Testis (tissue), 2 donors: ENCODE measurements at regions not wholly inside any gene's neighbourhood (a gene's known extent, or its start where the extent isn't known, plus 50 kb on each side); places are given as distances from the start of the nearest gene placed in this dataset.

Source experiments
- DNase-seq: peaks from one replicate; pipeline ENCODE4 v3.0.0-alpha.2; 2019
- H3K27ac ChIP-seq, 2 donors: fragments of 200-600 bp; sonication (generic); one replicate each; pipeline ENCODE4 v1.5.1; 2019
- H3K27me3 ChIP-seq: fragments of 200-600 bp; sonication (generic); one replicate; pipeline ENCODE4 v1.5.1; 2019
- H3K36me3 ChIP-seq: fragments of 200-600 bp; sonication (generic); one replicate; pipeline ENCODE4 v1.5.1; 2017; ENCODE audit warnings: low read depth; ENCODE audit errors: missing control alignments
- H3K4me1 ChIP-seq: fragments of 200-600 bp; sonication (generic); one replicate; pipeline ENCODE4 v1.5.1; 2019
- H3K4me3 ChIP-seq, 2 donors: fragments of 200-600 bp; sonication (generic); one replicate each; pipeline ENCODE4 v1.5.1; 2017 to 2019
- H3K9me3 ChIP-seq: fragments of 200-600 bp; sonication (generic); one replicate; pipeline ENCODE4 v1.5.1; 2017
- POLR2A ChIP-seq: fragments of 450-650 bp; IDR thresholded peaks from one replicate; pipeline ENCODE4 v1.6.1; 2017; ENCODE audit warnings: antibody characterized with exemption, mild to moderate bottlenecking, moderate library complexity
- WGBS, 2 donors: methylation state at CpG; one replicate each; pipeline ENCODE4 v1.1.5; 2018; 5-methylcytosine and 5-hydroxymethylcytosine counted together
- intact Hi-C: fragments of 100-400 bp; cut with DNase I; formaldehyde crosslinking; loops from one replicate; pipeline ENCODE4 v1.15.1; 2023; ENCODE audit warnings: low total_unique reads
- TF ChIP-seq, protein P1 (sequence below), 3 experiments: fragments of 450-650 bp in 2 of 3; fragments of 200-600 bp in 1 of 3; sonication (generic) in 1 of 3; IDR thresholded peaks; one replicate each; pipeline ENCODE4 v1.5.1; 2016 to 2019; ENCODE audit warnings: antibody characterized with exemption in 3 of 3, mild to moderate bottlenecking in 2 of 3, moderate library complexity in 1 of 3

- WGBS, 2 donors = 94 to 96% methylated on average over 14 of the region's 14 CpGs
These were observed 60.6 kb upstream of the ASIP start for GRCh38 chr20:34180460-34181120.

GRCh38 chr20:34181484-34181883 lies 59.7 kb upstream of the ASIP start:
- intact Hi-C loops = no loop called here
- no peak overlapping the region for H3K4me3 ChIP-seq
- no peaks in the 10 kb centered on the region for H3K36me3 ChIP-seq
- H3K9me3 ChIP-seq = no peaks in the 10 kb centered on the region
- H3K27ac ChIP-seq = no peak overlapping the region
- no peak for DNase-seq
- 91 to 92% methylated on average over 2 of the region's 2 CpGs for WGBS, 2 donors
- no peaks in the 10 kb centered on the region for H3K27me3 ChIP-seq
- TF ChIP-seq, protein P1, sequence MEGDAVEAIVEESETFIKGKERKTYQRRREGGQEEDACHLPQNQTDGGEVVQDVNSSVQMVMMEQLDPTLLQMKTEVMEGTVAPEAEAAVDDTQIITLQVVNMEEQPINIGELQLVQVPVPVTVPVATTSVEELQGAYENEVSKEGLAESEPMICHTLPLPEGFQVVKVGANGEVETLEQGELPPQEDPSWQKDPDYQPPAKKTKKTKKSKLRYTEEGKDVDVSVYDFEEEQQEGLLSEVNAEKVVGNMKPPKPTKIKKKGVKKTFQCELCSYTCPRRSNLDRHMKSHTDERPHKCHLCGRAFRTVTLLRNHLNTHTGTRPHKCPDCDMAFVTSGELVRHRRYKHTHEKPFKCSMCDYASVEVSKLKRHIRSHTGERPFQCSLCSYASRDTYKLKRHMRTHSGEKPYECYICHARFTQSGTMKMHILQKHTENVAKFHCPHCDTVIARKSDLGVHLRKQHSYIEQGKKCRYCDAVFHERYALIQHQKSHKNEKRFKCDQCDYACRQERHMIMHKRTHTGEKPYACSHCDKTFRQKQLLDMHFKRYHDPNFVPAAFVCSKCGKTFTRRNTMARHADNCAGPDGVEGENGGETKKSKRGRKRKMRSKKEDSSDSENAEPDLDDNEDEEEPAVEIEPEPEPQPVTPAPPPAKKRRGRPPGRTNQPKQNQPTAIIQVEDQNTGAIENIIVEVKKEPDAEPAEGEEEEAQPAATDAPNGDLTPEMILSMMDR (IDR thresholded peaks at IDR 0.05) = no peak
- no peak for TF ChIP-seq POLR2A
- H3K4me1 ChIP-seq = no peaks in the 10 kb centered on the region

More at GRCh38 chr20:34180460-34181120, 60.6 kb upstream of the ASIP start:
- no peaks in the 10 kb centered on the region for H3K27me3 ChIP-seq
- H3K4me1 ChIP-seq = no peaks in the 10 kb centered on the region
- DNase-seq = no peak
- H3K4me3 ChIP-seq = no peak overlapping the region
- no peaks in the 10 kb centered on the region for H3K36me3 ChIP-seq
- no peaks in the 10 kb centered on the region for H3K9me3 ChIP-seq
- TF ChIP-seq POLR2A = no peak
- TF ChIP-seq, protein P1 (IDR thresholded peaks at IDR 0.05) = no peak
- intact Hi-C loops = no loop called here
- no peak overlapping the region for H3K27ac ChIP-seq

DNA sequence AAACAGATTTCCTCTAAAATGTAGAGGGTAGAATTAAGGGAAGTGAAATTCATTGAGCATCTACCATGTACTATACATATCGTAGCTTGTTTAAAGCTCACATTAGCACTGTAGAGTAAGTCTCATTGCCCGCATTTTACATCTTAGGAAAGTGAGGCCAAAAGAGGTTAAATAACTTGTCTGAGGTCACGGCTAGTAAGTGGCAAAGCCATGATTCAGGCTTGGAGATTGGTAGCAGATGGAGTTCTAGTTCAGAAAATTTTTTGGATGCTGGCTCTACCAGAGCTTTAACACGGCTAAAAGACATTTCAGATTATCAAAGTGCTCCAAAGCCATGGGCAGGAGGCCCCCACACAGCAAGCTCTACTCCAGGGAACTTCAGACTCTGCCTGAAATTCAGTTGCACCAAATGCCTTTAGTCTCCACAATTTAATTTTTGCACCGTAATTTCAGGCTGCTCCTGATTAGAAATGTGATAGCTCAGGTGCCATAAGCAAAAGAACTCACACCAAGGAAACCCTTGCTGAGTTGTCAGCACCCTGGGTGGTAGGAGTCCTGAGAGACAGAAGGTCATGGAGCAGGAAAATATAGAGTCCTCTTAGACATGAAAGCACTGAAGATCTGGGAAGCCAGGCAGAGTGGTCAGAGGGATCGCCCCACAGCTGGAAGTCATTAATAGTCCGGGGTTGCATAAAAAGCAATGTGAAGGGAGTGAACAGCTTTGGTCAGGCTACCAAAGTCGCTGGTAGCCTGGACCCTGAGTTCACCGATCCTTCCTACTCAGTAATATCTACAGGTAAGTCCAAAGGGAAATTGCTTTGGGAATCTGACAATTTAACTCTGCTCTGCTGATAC lies 55.2 kb upstream of the ASIP start:
- Histone ChIP-seq H3K4me1 (no peaks in the 10 kb centered on the region), H3K27me3 (no peaks in the 10 kb centered on the region), H3K9me3 (no peaks in the 10 kb centered on the region), H3K4me3 (no peak overlapping the region), H3K27ac (no peak overlapping the region), H3K36me3 (no peaks in the 10 kb centered on the region)
- intact Hi-C loops = no loop called here
- WGBS, 2 donors = 66 to 69% methylated on average over 9 of the region's 9 CpGs
- no peak for DNase-seq
- no peak for TF ChIP-seq POLR2A
- TF ChIP-seq, protein P1 (IDR thresholded peaks at IDR 0.05) = no peak

DNA sequence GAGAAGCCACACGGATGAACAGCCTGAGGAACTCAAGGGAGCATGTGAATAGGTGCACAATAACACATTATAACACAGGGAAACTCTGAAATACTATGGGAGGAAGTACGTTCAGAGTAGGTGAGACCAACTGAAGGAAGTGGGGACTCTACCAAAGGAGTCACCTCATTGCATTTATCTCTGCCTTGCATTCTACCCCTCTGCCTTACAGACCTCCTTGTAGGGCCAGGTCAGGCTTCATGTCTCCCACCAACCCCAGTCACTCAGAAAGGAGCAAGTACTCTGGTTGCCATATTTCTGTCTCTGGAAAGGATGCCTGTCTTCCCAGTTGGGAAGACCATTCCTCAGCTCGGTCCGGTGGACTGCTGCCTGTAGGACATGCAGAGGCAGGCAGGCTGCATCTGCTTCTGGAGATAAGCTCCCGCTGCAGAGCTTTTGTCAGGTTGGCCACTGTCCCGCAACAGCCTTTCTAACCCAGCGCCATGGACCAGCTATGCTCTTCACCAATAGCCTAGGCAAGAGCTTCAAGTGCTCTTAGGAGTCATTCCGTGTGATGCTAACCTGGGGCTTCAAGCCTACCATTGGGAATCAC lies 51.6 kb upstream of the ASIP start:
- no peaks in the 10 kb centered on the region for H3K4me1 ChIP-seq
- no peaks in the 10 kb centered on the region for H3K36me3 ChIP-seq
- H3K27me3 ChIP-seq = no peaks in the 10 kb centered on the region
- TF ChIP-seq, protein P1 (IDR thresholded peaks at IDR 0.05) = no peak
- H3K27ac ChIP-seq = no peak overlapping the region
- no peak for DNase-seq
- no peaks in the 10 kb centered on the region for H3K9me3 ChIP-seq
- WGBS, 2 donors = 76 to 78% methylated on average over 7 to 8 of the region's 8 CpGs
- intact Hi-C loops = loop anchor here (10.0 kb wide), 1 partner anchor 125 kb away; no protein-coding TSS in a partner anchor
- no peak overlapping the region for H3K4me3 ChIP-seq
